ENCODE measurements at regions not wholly inside any gene's neighbourhood (a gene's known extent, or its start where the extent isn't known, plus 50 kb on each side); places are given as distances from the start of the nearest gene placed in this dataset.

GRCh38 chr5:163205645-163206044 lies 231.8 kb upstream of the CCNG1 start:
- H3K36me3 ChIP-seq (replicated peaks in 1 of 2; ENCODE audit: control insufficient read depth in 1 of 2, insufficient read depth in 2 of 2, low read length in 1 of 2), result no peaks in the 10 kb centered on the region
- no peak overlapping the region for H3K27ac ChIP-seq (ENCODE audit: low read depth in 2 of 2, low read length in 1 of 2)
- H3K9me3 ChIP-seq, result no peaks in the 10 kb centered on the region
- no peak for TF ChIP-seq CTCF (IDR thresholded peaks at IDR 0.05)
- TF ChIP-seq MAX (IDR thresholded peaks at IDR 0.05; ENCODE audit: low read depth), result no peak
- TF ChIP-seq RCOR1 (IDR thresholded peaks at IDR 0.05; ENCODE audit: low read length), result no peak
- no peak for TF ChIP-seq MEF2A (IDR thresholded peaks at IDR 0.05; ENCODE audit: borderline replicate concordance, low read depth)
- TF ChIP-seq ELF1 (IDR thresholded peaks at IDR 0.05), result no peak
- TF ChIP-seq EP300 (IDR thresholded peaks at IDR 0.05; ENCODE audit: borderline replicate concordance in 1 of 2, low read depth in 1 of 2, low read length in 1 of 2), result no peak
- no peaks in the 10 kb centered on the region for H3K4me1 ChIP-seq (ENCODE audit: control insufficient read depth in 1 of 2, insufficient read depth in 2 of 2, low read depth in 1 of 2, low read length in 1 of 2)
- H3K79me2 ChIP-seq (ENCODE audit: insufficient read depth), result no peaks in the 10 kb centered on the region
- ChIA-PET CTCF (no interaction called here), POLR2A (no interaction called here)
- no peak overlapping the region for H2AFZ ChIP-seq (ENCODE audit: low read depth)
- H3K9me2 ChIP-seq, result no peaks in the 10 kb centered on the region
- H4K20me1 ChIP-seq (ENCODE audit: insufficient read depth), result no peaks in the 10 kb centered on the region
- H3K4me3 ChIP-seq (ENCODE audit: low read depth in 2 of 2, low read length in 1 of 2), result no peak overlapping the region
- no peak for DNase-seq
- H3F3A ChIP-seq (replicated peaks; ENCODE audit: insufficient read depth), result no peaks in the 10 kb centered on the region
- H3K4me2 ChIP-seq, result no peak overlapping the region
- no peaks in the 10 kb centered on the region for H3K27me3 ChIP-seq (ENCODE audit: insufficient read depth)
- H3K9ac ChIP-seq, result no peak overlapping the region

GRCh38 chr5:163221581-163221980 lies 215.8 kb upstream of the CCNG1 start:
- TF ChIP-seq POLR2AphosphoS5 (IDR thresholded peaks at IDR 0.05; ENCODE audit: low read depth, low read length) (no peak), CTCF (IDR thresholded peaks at IDR 0.05) (no peak)
- Histone ChIP-seq H3F3A (replicated peaks; ENCODE audit: insufficient read depth) (no peaks in the 10 kb centered on the region), H3K36me3 (replicated peaks in 1 of 2; ENCODE audit: control insufficient read depth in 1 of 2, insufficient read depth in 2 of 2, low read length in 1 of 2) (no peaks in the 10 kb centered on the region), H2AFZ (ENCODE audit: low read depth) (no peak overlapping the region), H3K4me3 (ENCODE audit: low read depth in 2 of 2, low read length in 1 of 2) (no peak overlapping the region), H3K4me1 (ENCODE audit: control insufficient read depth in 1 of 2, insufficient read depth in 2 of 2, low read depth in 1 of 2, low read length in 1 of 2) (no peaks in the 10 kb centered on the region; a peak in 1 of 4 replicates), H4K20me1 (ENCODE audit: insufficient read depth) (no peaks in the 10 kb centered on the region), H3K79me2 (ENCODE audit: insufficient read depth) (no peaks in the 10 kb centered on the region), H3K27ac (ENCODE audit: low read depth in 2 of 2, low read length in 1 of 2) (no peak overlapping the region), H3K27me3 (ENCODE audit: insufficient read depth) (no peaks in the 10 kb centered on the region), H3K4me2 (no peak overlapping the region), H3K9me2 (no peaks in the 10 kb centered on the region; the same call in 1 of the 2 replicates), H3K9me3 (no peaks in the 10 kb centered on the region), H3K9ac (no peak overlapping the region)
- DNase-seq, result no peak
- 25% methylated on average over 4 of the region's 4 CpGs for WGBS (ENCODE audit: low lambda C conversion rate)
- POLR2A ChIA-PET, result no interaction called here
- CTCF ChIA-PET, result no interaction called here

- no peak overlapping the region for H2AFZ ChIP-seq (ENCODE audit: low read depth)
- no peaks in the 10 kb centered on the region; a peak in 1 of 4 replicates for H3K4me1 ChIP-seq (ENCODE audit: control insufficient read depth in 1 of 2, insufficient read depth in 2 of 2, low read depth in 1 of 2, low read length in 1 of 2)
- WGBS (ENCODE audit: low lambda C conversion rate), result 0% methylated on average over 1 of the region's 1 CpG
- no peaks in the 10 kb centered on the region for H3K9me3 ChIP-seq
- H3K9me2 ChIP-seq, result no peaks in the 10 kb centered on the region; the same call in 1 of the 2 replicates
- no peaks in the 10 kb centered on the region for H3K79me2 ChIP-seq (ENCODE audit: insufficient read depth)
- H3K27ac ChIP-seq (ENCODE audit: low read depth in 2 of 2, low read length in 1 of 2), result no peak overlapping the region
- H3K36me3 ChIP-seq (replicated peaks in 1 of 2; ENCODE audit: control insufficient read depth in 1 of 2, insufficient read depth in 2 of 2, low read length in 1 of 2), result no peaks in the 10 kb centered on the region
- no peak overlapping the region for H3K4me3 ChIP-seq (ENCODE audit: low read depth in 2 of 2, low read length in 1 of 2)
- H3F3A ChIP-seq (replicated peaks; ENCODE audit: insufficient read depth), result no peaks in the 10 kb centered on the region
- no peaks in the 10 kb centered on the region for H3K27me3 ChIP-seq (ENCODE audit: insufficient read depth)
- ChIA-PET CTCF (no interaction called here), POLR2A (no interaction called here)
- no peak overlapping the region for H3K4me2 ChIP-seq
- no peak for DNase-seq
- no peak overlapping the region for H3K9ac ChIP-seq
- no peaks in the 10 kb centered on the region for H4K20me1 ChIP-seq (ENCODE audit: insufficient read depth)
- TF ChIP-seq ZBTB33 (IDR thresholded peaks at IDR 0.05; ENCODE audit: borderline replicate concordance, low read depth) (no peak), IRF3 (IDR thresholded peaks at IDR 0.05; ENCODE audit: low read depth, low read length) (no peak), POLR2AphosphoS5 (IDR thresholded peaks at IDR 0.05; ENCODE audit: low read depth, low read length) (no peak), REST (IDR thresholded peaks at IDR 0.05; ENCODE audit: low read depth, low read length) (no peak), RCOR1 (IDR thresholded peaks at IDR 0.05; ENCODE audit: low read length) (no peak)
These were observed 214.4 kb upstream of the CCNG1 start for GRCh38 chr5:163222982-163223381.

All from SK-N-SH (cell line).